Prostate gland (tissue), 2 donors: ENCODE measurements at regions not wholly inside any gene's neighbourhood (a gene's known extent, or its start where the extent isn't known, plus 50 kb on each side); places are given as distances from the start of the nearest gene placed in this dataset.

Source experiments
- CTCF ChIP-seq, 4 experiments: fragments of 200-600 bp in 2 of 4; fragments of 450-650 bp in 2 of 4; sonication (generic) in 2 of 4; IDR thresholded peaks; 1 replicate in 3 of 4; 2 replicates in 1 of 4; pipeline ENCODE4 v1.5.1; 2016 to 2019; ENCODE audit warnings: antibody characterized with exemption in 4 of 4, mild to moderate bottlenecking in 2 of 4, moderate library complexity in 2 of 4
- POLR2A ChIP-seq: fragments of 450-650 bp; IDR thresholded peaks from one replicate; pipeline ENCODE4 v1.6.1; 2016; ENCODE audit warnings: antibody characterized with exemption, mild to moderate bottlenecking

- no peak for TF ChIP-seq CTCF (IDR thresholded peaks at IDR 0.05)
- TF ChIP-seq POLR2A: no peak
Measured at GRCh38 chr11:109059402-109059801, 362.6 kb upstream of the C11orf87 start.
